GM12864 (cell line): ENCODE measurements at regions not wholly inside any gene's neighbourhood (a gene's known extent, or its start where the extent isn't known, plus 50 kb on each side); places are given as distances from the start of the nearest gene placed in this dataset.

Source experiments
- DNase-seq: peaks from one replicate; pipeline ENCODE4 v3.0.0-alpha.2; 2011; ENCODE audit warnings: low read depth
- H3K4me3 ChIP-seq: 2 replicates; pipeline ENCODE4 v1.5.1; 2011; ENCODE audit warnings: mild to moderate bottlenecking, low read depth, low read length, control low read depth
- CTCF ChIP-seq: IDR thresholded peaks from 2 replicates; pipeline ENCODE4 v1.5.1; 2011; ENCODE audit warnings: low read depth, mild to moderate bottlenecking, moderate library complexity, low read length, control low read depth, inconsistent platforms; ENCODE audit errors: missing control alignments

- H3K4me3 ChIP-seq, result no peak overlapping the region
- no peak for TF ChIP-seq CTCF
- no peak for DNase-seq
Observed at GRCh38 chr14:37650356-37651037, 55.1 kb downstream of the TTC6 start.

- no peak for DNase-seq
- no peak overlapping the region for H3K4me3 ChIP-seq
- TF ChIP-seq CTCF, result no peak
Observed at GRCh38 chr14:37652042-37652441, 56.6 kb downstream of the TTC6 start.

GRCh38 chr14:37655418-37655817 is 60.0 kb downstream of the TTC6 start:
- no peak overlapping the region for H3K4me3 ChIP-seq
- TF ChIP-seq CTCF, result no peak
- DNase-seq, result no peak

- DNase-seq, result no peak
- no peak overlapping the region for H3K4me3 ChIP-seq
- no peak for TF ChIP-seq CTCF
Observed at GRCh38 chr14:37658156-37658555, 62.7 kb downstream of the TTC6 start.

GRCh38 chr14:37663498-37663897 is 68.1 kb downstream of the TTC6 start:
- no peak for DNase-seq
- H3K4me3 ChIP-seq, result no peak overlapping the region
- no peak for TF ChIP-seq CTCF

GRCh38 chr14:37665479-37665878 is 70.0 kb downstream of the TTC6 start:
- no peak for DNase-seq
- no peak for TF ChIP-seq CTCF
- H3K4me3 ChIP-seq, result no peak overlapping the region

- H3K4me3 ChIP-seq, result no peak overlapping the region
- no peak for TF ChIP-seq CTCF
- DNase-seq, result no peak
Observed at GRCh38 chr14:37665951-37666350, 70.5 kb downstream of the TTC6 start.
